Trophoblast cell (in vitro differentiated cells and primary cell): ENCODE measurements at regions not wholly inside any gene's neighbourhood (a gene's known extent, or its start where the extent isn't known, plus 50 kb on each side); places are given as distances from the start of the nearest gene placed in this dataset.

Source experiments
- DNase-seq, 2 donors: peaks; one replicate each; pipeline ENCODE4 v3.0.0-alpha.2; 2016
- H2AFZ ChIP-seq: 2 replicates; pipeline ENCODE4 v1.6.1; 2013; ENCODE audit warnings: low read length, moderate library complexity, mild to moderate bottlenecking; ENCODE audit not compliant: insufficient read depth, poor library complexity
- H2AK5ac ChIP-seq: 2 replicates; pipeline ENCODE4 v1.6.1; 2013; ENCODE audit warnings: mild to moderate bottlenecking, low read length
- H2BK120ac ChIP-seq: 2 replicates; pipeline ENCODE4 v1.6.1; 2013; ENCODE audit warnings: low read length, mild to moderate bottlenecking, moderate library complexity; ENCODE audit not compliant: insufficient read depth, poor library complexity
- H2BK12ac ChIP-seq: 2 replicates; pipeline ENCODE4 v1.6.1; 2013; ENCODE audit warnings: mild to moderate bottlenecking, low read length, moderate library complexity
- H2BK5ac ChIP-seq: 2 replicates; pipeline ENCODE4 v1.6.1; 2013; ENCODE audit warnings: low read length, low read depth, moderate library complexity, mild to moderate bottlenecking; ENCODE audit not compliant: poor library complexity
- H3K14ac ChIP-seq: 2 replicates; pipeline ENCODE4 v1.6.1; 2013; ENCODE audit warnings: mild to moderate bottlenecking, low read length
- H3K18ac ChIP-seq: 2 replicates; pipeline ENCODE4 v1.6.1; 2013; ENCODE audit warnings: mild to moderate bottlenecking, low read length
- H3K23ac ChIP-seq: 2 replicates; pipeline ENCODE4 v1.6.1; 2013; ENCODE audit warnings: low read length
- H3K27ac ChIP-seq: 2 replicates; pipeline ENCODE4 v1.5.1; 2013; ENCODE audit warnings: low read depth, mild to moderate bottlenecking, inconsistent platforms, low read length, moderate library complexity
- H3K27me3 ChIP-seq: 2 replicates; pipeline ENCODE4 v1.6.1; 2013; ENCODE audit warnings: inconsistent platforms, mild to moderate bottlenecking, low read length, moderate library complexity; ENCODE audit not compliant: insufficient read depth
- H3K36me3 ChIP-seq, 2 experiments: 1 replicate in 1 of 2; 2 replicates in 1 of 2; pipeline ENCODE4 v1.6.1; 2013; ENCODE audit warnings: low read length in 2 of 2, mild to moderate bottlenecking in 2 of 2, moderate library complexity in 1 of 2; ENCODE audit not compliant: insufficient read depth in 2 of 2, control insufficient read depth in 1 of 2
- H3K4ac ChIP-seq: 2 replicates; pipeline ENCODE4 v1.6.1; 2013; ENCODE audit warnings: low read depth, mild to moderate bottlenecking, low read length, moderate library complexity
- H3K4me1 ChIP-seq, 2 experiments: 1 replicate in 1 of 2; 2 replicates in 1 of 2; pipeline ENCODE4 v1.6.1; 2013; ENCODE audit warnings: low read length in 2 of 2, mild to moderate bottlenecking in 2 of 2, moderate library complexity in 1 of 2; ENCODE audit not compliant: insufficient read depth in 2 of 2, control insufficient read depth in 1 of 2
- H3K4me2 ChIP-seq: 2 replicates; pipeline ENCODE4 v1.6.1; 2013; ENCODE audit warnings: inconsistent platforms, mild to moderate bottlenecking, low read length, moderate library complexity
- H3K4me3 ChIP-seq: 2 replicates; pipeline ENCODE4 v1.5.1; 2013; ENCODE audit warnings: mild to moderate bottlenecking, low read depth, low read length, inconsistent platforms
- H3K79me1 ChIP-seq: one replicate; pipeline ENCODE4 v1.6.1; 2013; ENCODE audit warnings: low read length
- H3K79me2 ChIP-seq: 2 replicates; pipeline ENCODE4 v1.6.1; 2013; ENCODE audit warnings: low read length, mild to moderate bottlenecking; ENCODE audit not compliant: control insufficient read depth, insufficient read depth, poor library complexity
- H3K9ac ChIP-seq: 2 replicates; pipeline ENCODE4 v1.6.1; 2013; ENCODE audit warnings: mild to moderate bottlenecking, low read length
- H3K9me3 ChIP-seq: 2 replicates; pipeline ENCODE4 v1.6.1; 2013; ENCODE audit warnings: low read depth, mild to moderate bottlenecking, control low read depth, inconsistent platforms, low read length; ENCODE audit not compliant: insufficient read depth
- H4K12ac ChIP-seq: 2 replicates; pipeline ENCODE4 v1.6.1; 2013; ENCODE audit warnings: low read depth, mild to moderate bottlenecking, low read length, moderate library complexity
- H4K8ac ChIP-seq: 2 replicates; pipeline ENCODE4 v1.6.1; 2013; ENCODE audit warnings: low read depth, mild to moderate bottlenecking, low read length, moderate library complexity
- H4K91ac ChIP-seq: one replicate; pipeline ENCODE4 v1.6.1; 2013; ENCODE audit warnings: low read depth, mild to moderate bottlenecking, low read length, moderate library complexity
- WGBS: extraction: QIAGEN DNeasy Blood & Tissue Kit; methylation state at CpG from one replicate; pipeline ENCODE4 v1.1.7; 2013; ENCODE audit warnings: missing lambda C conversion rate; ENCODE audit not compliant: insufficient read length, insufficient coverage; ENCODE audit errors: extremely low coverage; 5-methylcytosine and 5-hydroxymethylcytosine counted together

- Histone ChIP-seq H2AK5ac (no peak overlapping the region), H3K4me2 (no peak overlapping the region), H4K8ac (no peak overlapping the region), H3K4me3 (no peak overlapping the region), H3K4me1 (no peaks in the 10 kb centered on the region), H3K27me3 (no peaks in the 10 kb centered on the region), H2AFZ (no peak overlapping the region), H3K14ac (no peak overlapping the region), H2BK12ac (no peak overlapping the region), H3K9ac (no peak overlapping the region), H3K4ac (no peak overlapping the region), H3K27ac (no peak overlapping the region), H3K36me3 (no peaks in the 10 kb centered on the region), H3K9me3 (no peaks in the 10 kb centered on the region), H3K79me1 (no peaks in the 10 kb centered on the region), H4K91ac (no peak overlapping the region), H4K12ac (no peak overlapping the region), H2BK120ac (no peak overlapping the region), H3K79me2 (no peaks in the 10 kb centered on the region), H3K18ac (no peak overlapping the region), H2BK5ac (no peak overlapping the region), H3K23ac (no peak overlapping the region)
- no CpG with 5 or more reads among the region's 2 CpGs for WGBS
- peak in 1 of 2 donors; percentile 9 for DNase-seq
These were observed 75.0 kb upstream of the SLC1A1 start for GRCh38 chr9:4415281-4415680.

GRCh38 chr9:4413856-4414255, 76.4 kb upstream of the SLC1A1 start:
- H4K8ac ChIP-seq = no peak overlapping the region

GRCh38 chr9:4404156-4404555, 86.1 kb upstream of the SLC1A1 start:
- no peak overlapping the region for H4K8ac ChIP-seq
- H3K4me3 ChIP-seq = no peak overlapping the region
- DNase-seq = no peak
- H3K36me3 ChIP-seq = no peaks in the 10 kb centered on the region
- H3K27me3 ChIP-seq = no peaks in the 10 kb centered on the region
- no peak overlapping the region for H3K14ac ChIP-seq
- no peak overlapping the region for H3K18ac ChIP-seq
- H2AFZ ChIP-seq = no peak overlapping the region
- H3K4me2 ChIP-seq = no peak overlapping the region
- H2BK120ac ChIP-seq = no peak overlapping the region
- H3K9ac ChIP-seq = no peak overlapping the region
- H4K12ac ChIP-seq = no peak overlapping the region
- H3K79me2 ChIP-seq = no peaks in the 10 kb centered on the region
- H2BK5ac ChIP-seq = no peak overlapping the region
- no peak overlapping the region for H3K4ac ChIP-seq
- H3K4me1 ChIP-seq = no peaks in the 10 kb centered on the region
- WGBS = no CpG with 5 or more reads among the region's 3 CpGs
- no peak overlapping the region for H3K23ac ChIP-seq
- H3K9me3 ChIP-seq = no peaks in the 10 kb centered on the region
- no peak overlapping the region for H4K91ac ChIP-seq
- no peaks in the 10 kb centered on the region for H3K79me1 ChIP-seq
- H2AK5ac ChIP-seq = no peak overlapping the region
- H3K27ac ChIP-seq = no peak overlapping the region
- no peak overlapping the region for H2BK12ac ChIP-seq

More at GRCh38 chr9:4413856-4414255, 76.4 kb upstream of the SLC1A1 start:
- Histone ChIP-seq H3K4me2 (no peak overlapping the region), H2BK12ac (no peak overlapping the region), H3K9ac (no peak overlapping the region), H3K9me3 (no peaks in the 10 kb centered on the region), H3K79me2 (no peaks in the 10 kb centered on the region), H4K91ac (no peak overlapping the region), H4K12ac (no peak overlapping the region), H3K36me3 (no peaks in the 10 kb centered on the region), H3K27me3 (no peaks in the 10 kb centered on the region), H3K4me1 (no peaks in the 10 kb centered on the region), H3K4ac (no peak overlapping the region), H2BK120ac (no peak overlapping the region), H3K27ac (no peak overlapping the region), H3K79me1 (no peaks in the 10 kb centered on the region), H2BK5ac (no peak overlapping the region), H3K14ac (no peak overlapping the region), H3K4me3 (no peak overlapping the region), H3K23ac (no peak overlapping the region), H2AK5ac (no peak overlapping the region), H3K18ac (no peak overlapping the region), H2AFZ (no peak overlapping the region)
- DNase-seq = peak; percentile 38 to 89
- no CpG with 5 or more reads among the region's 1 CpG for WGBS

GRCh38 chr9:4402501-4402900, 87.8 kb upstream of the SLC1A1 start:
- H4K91ac ChIP-seq = no peak overlapping the region
- H3K9me3 ChIP-seq = no peaks in the 10 kb centered on the region
- no peaks in the 10 kb centered on the region for H3K79me1 ChIP-seq
- H3K79me2 ChIP-seq = no peaks in the 10 kb centered on the region
- no peak overlapping the region for H3K4ac ChIP-seq
- no peak overlapping the region for H4K8ac ChIP-seq
- H3K18ac ChIP-seq = no peak overlapping the region
- no peak overlapping the region for H3K14ac ChIP-seq
- no peaks in the 10 kb centered on the region for H3K36me3 ChIP-seq
- H3K4me1 ChIP-seq = no peaks in the 10 kb centered on the region
- H3K4me2 ChIP-seq = no peak overlapping the region
- H3K9ac ChIP-seq = no peak overlapping the region
- no peak overlapping the region for H2BK120ac ChIP-seq
- no peaks in the 10 kb centered on the region for H3K27me3 ChIP-seq
- H4K12ac ChIP-seq = no peak overlapping the region
- H3K27ac ChIP-seq = no peak overlapping the region
- H2BK5ac ChIP-seq = no peak overlapping the region
- no peak overlapping the region for H2AFZ ChIP-seq
- no peak overlapping the region for H2AK5ac ChIP-seq
- no peak overlapping the region for H2BK12ac ChIP-seq
- no peak for DNase-seq
- H3K23ac ChIP-seq = no peak overlapping the region
- no peak overlapping the region for H3K4me3 ChIP-seq
